ENCODE measurements at regions not wholly inside any gene's neighbourhood (a gene's known extent, or its start where the extent isn't known, plus 50 kb on each side); places are given as distances from the start of the nearest gene placed in this dataset.

GRCh38 chr1:223445402-223445801, 52.2 kb downstream of the CCDC185 start:
- DNase-seq, result no peak

- no peak for DNase-seq
These were observed 60.7 kb downstream of the CCDC185 start for GRCh38 chr1:223453902-223454301.

DNA sequence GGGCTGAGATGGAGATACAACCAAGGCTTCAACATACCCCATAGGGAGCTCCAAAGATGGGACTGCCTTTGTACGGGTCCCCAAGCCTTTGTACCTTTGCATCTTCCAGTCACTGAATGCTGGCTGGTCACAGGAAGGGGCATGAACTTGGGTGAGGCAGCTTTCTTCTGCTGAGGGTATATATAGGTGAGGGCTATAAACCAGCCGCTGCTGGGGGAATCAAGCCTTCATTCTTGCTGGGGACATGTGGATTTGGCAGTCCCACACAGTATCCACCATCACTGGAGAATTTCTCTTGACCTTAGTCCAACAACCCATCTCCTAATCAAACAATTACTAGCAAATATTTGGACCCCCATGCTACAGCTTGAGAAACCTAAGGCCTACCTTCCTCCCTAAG, 61.7 kb downstream of the CCDC185 start:
- no peak for DNase-seq

DNA sequence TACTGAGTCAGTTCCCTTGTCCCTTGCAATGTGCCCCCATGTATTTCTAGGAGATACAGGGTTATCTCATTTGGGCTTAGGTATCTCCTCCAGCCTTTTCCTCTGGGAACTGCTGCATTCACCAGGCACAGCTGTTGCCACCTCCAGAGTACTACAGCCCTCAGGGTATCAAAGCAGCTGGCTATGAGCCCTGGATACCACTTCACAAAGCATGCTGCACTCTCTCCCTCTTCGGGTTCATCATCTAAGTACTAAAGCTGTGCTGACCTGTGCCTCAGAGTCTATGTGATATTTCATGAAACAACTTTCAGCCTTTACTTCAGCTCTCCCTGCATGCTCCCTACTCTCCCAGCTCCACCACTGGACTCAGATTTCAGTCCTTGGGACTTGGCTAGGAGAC, 62.3 kb downstream of the CCDC185 start:
- DNase-seq, result no peak

- no peak for DNase-seq
These were observed 63.5 kb downstream of the CCDC185 start for GRCh38 chr1:223456747-223457146.

- DNase-seq, result peak; percentile 83
These were observed 67.5 kb downstream of the CCDC185 start for GRCh38 chr1:223460566-223461189.

GRCh38 chr1:223462047-223462630, 68.9 kb downstream of the CCDC185 start:
- DNase-seq, result no peak

DNA sequence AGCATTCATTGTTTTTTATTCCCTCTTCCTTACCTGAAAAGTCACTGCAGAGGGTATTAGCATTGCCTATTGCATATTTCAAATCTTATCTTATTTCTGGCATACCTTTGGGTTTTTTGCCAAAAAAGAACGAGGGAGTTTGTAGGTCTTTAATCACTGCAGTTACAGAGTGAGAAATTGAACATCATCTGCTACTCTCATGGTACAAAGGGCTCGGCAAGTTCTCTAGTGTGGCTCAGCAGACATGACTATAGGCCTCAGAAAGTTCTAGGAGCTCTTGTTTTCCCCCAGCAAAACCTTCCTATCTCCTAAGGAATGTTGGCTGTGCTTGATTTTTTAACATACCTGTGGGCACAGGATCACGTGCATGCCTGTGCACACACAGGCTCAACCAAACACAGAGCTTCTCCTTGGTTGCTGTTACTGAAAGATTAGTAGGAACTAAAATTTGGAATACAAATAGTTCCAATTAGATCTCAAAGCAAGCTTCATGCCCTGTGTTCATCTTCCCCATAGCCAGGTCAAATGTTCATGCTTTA, 69.7 kb downstream of the CCDC185 start:
- no peak for DNase-seq

DNA sequence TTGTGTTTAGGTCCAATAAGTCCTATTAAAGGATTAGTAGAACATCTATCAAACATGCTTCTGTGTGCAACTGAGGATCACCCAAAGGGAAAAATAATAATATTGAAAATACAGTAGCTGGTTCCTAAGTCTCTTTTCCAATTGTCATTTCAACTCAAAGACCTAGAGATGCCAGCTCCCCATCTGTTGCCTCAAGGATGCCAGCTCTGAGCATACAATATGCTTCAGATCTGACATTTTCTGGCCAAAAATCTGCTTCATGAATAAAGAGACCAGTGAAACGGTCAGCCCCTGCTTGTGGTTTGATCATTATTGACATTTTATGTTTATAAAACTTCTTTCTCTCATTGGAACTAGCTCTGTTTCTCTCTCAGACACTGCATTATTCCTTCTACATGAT, 72.9 kb downstream of the CCDC185 start:
- no peak for DNase-seq

GRCh38 chr1:223471566-223471965, 78.4 kb downstream of the CCDC185 start:
- no peak for DNase-seq

DNA sequence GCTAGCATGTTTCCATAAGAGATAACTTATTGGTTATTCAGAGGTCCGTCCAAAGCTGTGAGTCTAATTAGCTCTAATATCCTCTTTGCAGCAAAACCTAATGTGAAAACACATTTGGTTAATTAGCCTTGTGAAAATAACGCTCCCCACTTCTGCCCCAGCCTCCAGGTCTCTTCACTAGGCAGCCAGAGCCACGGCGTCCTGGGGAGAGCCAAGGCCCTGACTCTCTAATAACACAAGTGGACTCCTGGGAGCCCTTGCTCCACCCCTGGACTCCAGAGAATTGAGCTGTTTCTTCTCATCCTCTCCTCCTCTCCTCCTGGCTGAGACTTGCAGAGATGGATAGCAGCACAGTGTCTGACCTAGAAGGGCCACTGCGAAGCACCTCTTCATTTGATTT, 78.8 kb downstream of the CCDC185 start:
- DNase-seq, result no peak

DNA sequence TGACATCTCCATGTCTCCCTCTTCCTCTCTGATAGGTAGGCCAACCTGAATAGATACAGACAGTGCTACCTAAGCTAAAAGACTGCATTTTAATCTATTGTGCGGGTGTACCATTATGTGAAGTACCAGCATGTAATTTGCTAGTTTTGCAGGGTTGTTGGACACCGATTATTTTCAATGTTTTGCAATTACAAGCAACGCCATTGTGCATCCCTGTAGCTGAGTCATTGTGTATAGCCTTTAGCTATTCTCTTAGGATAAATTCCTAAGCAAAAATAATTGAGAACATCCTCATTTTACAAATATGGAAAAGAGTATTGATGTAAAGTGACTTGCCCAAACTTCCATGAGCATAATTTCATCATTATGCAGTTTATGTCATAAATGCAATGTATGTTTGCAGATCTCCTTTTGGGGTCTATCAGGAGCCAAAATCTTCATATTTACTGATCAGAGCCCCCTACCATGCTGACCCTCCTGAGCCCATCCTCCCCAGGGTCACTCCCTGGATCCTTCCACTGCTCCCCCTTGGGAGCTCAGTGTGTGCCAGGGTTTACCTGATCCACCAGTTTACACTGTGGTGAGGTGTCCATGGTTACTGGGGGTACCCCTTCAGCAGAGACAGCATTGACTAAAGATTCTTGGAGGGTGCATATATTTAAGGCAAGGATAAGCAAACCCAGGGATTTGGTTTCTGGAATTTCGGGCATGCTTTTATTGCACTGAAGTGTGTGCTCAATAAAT, 80.6 kb downstream of the CCDC185 start:
- no peak for DNase-seq

- DNase-seq, result no peak
These were observed 81.6 kb downstream of the CCDC185 start for GRCh38 chr1:223474804-223475203.

DNA sequence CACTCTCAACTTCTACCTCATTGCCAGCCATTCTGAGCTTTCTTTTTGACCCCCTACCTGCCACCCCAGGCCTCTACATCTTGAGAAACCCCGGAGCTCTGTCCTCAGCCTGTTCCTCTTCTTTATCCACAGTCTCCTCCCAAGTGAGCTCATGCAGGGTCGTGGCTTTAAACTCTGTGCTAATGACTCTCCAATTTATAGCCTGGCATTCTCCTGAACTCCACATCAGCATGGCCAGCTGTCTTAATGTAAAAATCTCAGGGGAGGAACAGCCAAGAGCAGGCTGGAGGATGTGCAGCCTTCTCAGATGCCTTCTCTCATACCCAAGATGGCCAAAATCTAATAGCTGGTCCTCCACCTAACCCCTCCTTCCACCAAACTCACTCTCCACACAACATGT, 84.2 kb downstream of the CCDC185 start:
- DNase-seq, result no peak

DNA sequence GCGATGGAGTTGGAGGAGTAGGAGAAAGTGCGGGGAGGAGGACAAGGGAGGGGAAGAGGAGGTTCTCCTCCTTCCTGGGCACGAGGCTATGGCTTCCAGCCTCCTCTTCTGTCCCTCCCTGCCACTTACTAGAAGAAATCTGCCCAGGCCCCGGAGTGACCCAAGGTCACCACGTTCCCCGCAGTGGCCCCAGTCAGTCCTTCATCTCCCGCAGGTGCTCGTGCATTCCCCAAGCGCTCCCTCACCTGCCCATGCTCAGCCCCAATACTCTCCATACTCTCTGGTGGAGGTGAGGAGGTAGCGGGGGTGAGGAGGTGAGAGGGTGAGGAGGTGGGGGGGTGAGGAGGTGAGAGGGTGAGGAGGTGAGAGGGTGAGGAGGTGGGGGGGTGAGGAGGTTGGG, 85.4 kb downstream of the CCDC185 start:
- DNase-seq, result no peak

DNA sequence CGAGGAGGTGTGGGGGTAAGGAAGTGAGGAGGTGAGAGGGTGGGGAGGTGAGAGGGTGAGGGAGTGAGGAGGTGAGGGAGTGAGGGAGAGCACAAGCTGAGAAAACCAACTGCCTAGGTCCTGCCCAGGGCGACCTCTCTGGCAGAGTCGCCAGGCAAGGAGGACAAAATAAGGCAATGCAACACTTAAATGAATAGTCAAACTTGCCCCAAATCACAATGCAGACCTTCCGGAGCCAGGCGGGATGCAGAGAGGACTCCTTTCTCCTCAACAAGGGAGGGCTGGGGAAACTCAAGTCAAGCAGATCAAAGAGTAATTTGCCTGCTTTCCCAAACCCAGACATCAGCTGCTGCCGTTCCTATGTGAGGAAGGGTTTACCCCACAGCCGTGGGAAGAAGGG, 86.0 kb downstream of the CCDC185 start:
- DNase-seq, result peak; percentile 24

DNA sequence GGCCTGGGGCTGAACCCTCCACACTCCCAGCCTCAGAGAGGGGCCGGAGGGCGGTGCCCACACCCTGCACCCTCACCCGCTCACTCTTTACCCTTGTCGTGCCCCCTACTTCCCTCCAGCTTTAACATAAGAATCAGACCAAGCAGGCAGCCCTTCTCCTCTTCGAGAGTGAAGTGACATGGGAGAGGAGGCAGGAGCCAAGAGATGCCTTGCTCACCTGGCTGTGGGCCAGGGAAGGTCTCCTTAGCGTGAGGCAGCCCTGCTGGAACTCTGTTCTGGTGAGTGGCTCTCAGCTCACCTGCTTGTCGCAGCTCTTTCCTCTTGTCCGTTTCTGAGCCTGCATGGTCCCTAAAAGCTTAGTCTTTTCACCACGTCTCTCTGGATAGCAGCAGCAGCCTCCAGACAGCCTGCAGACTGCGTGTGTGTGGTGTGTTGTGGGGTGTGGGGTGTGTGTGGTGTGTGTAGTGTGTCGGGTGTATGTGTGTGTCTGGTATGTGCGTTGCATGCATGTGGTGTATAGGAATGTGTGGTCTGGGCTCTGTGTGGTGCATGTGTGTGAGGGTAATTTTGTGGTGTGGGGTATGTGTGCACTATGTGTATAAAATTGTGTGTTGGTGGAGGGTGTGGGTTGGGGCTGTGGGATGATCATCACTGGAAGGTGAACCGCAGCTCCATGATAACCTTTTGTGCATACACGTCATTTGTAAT, 86.7 kb downstream of the CCDC185 start:
- DNase-seq, result peak; percentile 69

GRCh38 chr1:223482132-223482531, 88.9 kb downstream of the CCDC185 start:
- no peak for DNase-seq

DNA sequence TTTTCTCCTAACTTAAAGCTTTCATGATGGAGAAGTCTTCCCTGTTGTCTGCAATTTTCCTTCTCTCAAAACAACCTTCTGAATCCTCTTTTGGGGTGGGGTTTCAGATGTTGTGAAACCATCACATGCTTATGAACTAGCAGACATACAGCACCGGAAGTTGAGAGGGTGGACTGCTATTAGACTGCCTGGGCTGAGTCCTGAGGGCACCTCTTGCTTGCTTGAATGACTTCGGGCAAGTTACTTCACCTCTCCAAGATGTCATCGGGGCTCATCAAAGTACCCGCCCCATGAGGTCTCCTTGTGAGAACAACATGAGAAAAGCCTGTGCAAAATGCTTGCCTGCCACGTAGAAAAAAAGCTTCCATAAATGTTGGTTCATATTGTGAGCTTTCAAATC, 89.6 kb downstream of the CCDC185 start:
- no peak for DNase-seq

GRCh38 chr1:223483511-223483910, 90.3 kb downstream of the CCDC185 start:
- DNase-seq, result no peak

DNA sequence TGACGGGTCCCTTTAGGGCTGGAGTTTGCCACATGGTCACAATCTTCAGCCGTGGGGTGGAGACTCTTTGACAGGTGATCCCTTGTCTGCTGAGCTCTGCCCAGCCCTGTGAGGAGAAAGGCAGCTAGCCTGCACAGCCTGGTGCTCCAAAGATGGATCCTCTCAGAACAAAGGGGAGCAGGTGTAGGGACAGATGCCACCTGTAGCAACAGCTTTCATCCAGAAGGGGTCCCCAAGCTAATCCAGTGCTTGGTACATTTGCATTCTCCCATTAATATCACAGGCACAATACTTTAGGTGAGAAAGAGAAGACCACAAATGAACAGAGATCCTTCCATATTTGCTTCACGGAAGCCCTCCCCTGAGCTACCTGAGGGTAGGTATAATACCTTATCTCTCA, 93.2 kb downstream of the CCDC185 start:
- peak; percentile 50 for DNase-seq

GRCh38 chr1:223486932-223487886, 94.0 kb downstream of the CCDC185 start:
- DNase-seq, result no peak
